CD4-positive, alpha-beta T cell treated with Interleukin-4 for 1 hour (primary cell): ENCODE measurements at regions not wholly inside any gene's neighbourhood (a gene's known extent, or its start where the extent isn't known, plus 50 kb on each side); places are given as distances from the start of the nearest gene placed in this dataset.
A peak's percentile ranks its signal among the peaks of the same experiment; 100 is the strongest.
"Not testable (repeated sequence)": the region's sequence is repeated elsewhere in the genome, so short reads cannot be mapped to it uniquely, and the experiment has no call there.

Source experiments
- DNase-seq, 2 donors: peaks; one replicate each; pipeline ENCODE4 v3.0.0-alpha.2; 2020 to 2022

GRCh38 chr1:53399370-53400133 is 59.6 kb upstream of the DMRTB1 start:
- DNase-seq = not testable (repeated sequence)

- no peak for DNase-seq
These were observed 58.2 kb upstream of the DMRTB1 start for GRCh38 chr1:53400761-53401674.

- DNase-seq = peak in 1 of 2 donors; percentile 26
These were observed 57.1 kb upstream of the DMRTB1 start for GRCh38 chr1:53401813-53402745.

- DNase-seq = no peak
These were observed 56.1 kb upstream of the DMRTB1 start for GRCh38 chr1:53402891-53403655.

GRCh38 chr1:53405737-53406136 is 53.5 kb upstream of the DMRTB1 start:
- DNase-seq = no peak

- no peak for DNase-seq
These were observed 52.5 kb upstream of the DMRTB1 start for GRCh38 chr1:53406551-53407235.

- DNase-seq = no peak
These were observed 51.0 kb upstream of the DMRTB1 start for GRCh38 chr1:53408013-53408754.

GRCh38 chr1:53408755-53409129 is 50.5 kb upstream of the DMRTB1 start:
- DNase-seq = no peak

GRCh38 chr1:53409233-53409632 is 50.0 kb upstream of the DMRTB1 start:
- no peak for DNase-seq
